ENCODE measurements at regions not wholly inside any gene's neighbourhood (a gene's known extent, or its start where the extent isn't known, plus 50 kb on each side); places are given as distances from the start of the nearest gene placed in this dataset.

DNA sequence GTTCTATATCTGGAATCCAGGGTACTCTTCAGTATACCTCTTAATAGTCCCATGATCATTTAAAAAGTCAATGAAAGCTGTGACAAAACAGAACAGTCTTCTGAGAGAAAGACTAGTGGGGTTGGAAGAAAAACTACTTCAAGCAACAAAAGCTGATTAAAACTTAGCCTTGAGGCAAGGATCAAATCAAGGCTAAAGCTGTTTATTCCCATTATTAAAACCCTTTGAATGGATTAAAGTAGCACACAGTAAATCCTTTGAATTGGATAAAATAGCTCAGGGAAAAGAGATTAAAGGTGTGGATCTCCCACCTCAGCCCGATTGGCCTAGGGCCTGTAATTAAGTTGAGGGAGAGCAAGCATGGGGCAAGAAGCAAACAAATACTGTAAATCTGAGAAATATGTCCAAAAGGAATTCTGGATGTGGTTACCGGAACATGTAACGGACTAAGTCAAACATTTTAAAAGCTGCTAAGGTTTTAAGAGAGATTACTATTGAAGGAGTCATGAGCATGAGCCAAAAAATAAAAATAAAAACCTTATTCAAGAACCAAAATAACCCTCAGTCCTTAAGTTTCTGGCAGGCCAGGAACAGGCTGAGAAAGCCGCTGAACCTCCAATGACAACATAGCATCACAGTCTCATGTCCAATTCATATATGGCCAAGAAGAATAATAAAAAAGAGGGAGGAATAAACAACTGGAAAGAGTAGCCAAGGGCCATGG lies 257.3 kb upstream of the NEIL3 start:
- H3K4me1 ChIP-seq (ENCODE audit: control insufficient read depth in 2 of 3, insufficient read depth in 2 of 3, low read depth in 1 of 3, low read length in 3 of 3): no peaks in the 10 kb centered on the region
- intact Hi-C loops (cut with DNase I): no loop called here
- H3K36me3 ChIP-seq (ENCODE audit: control insufficient read depth in 2 of 3, insufficient read depth in 3 of 3, low read length in 3 of 3): no peaks in the 10 kb centered on the region
- FAIRE-seq (no peak), DNase-seq (peak in 2 of 5 donors; percentile 14 to 70)
- TF ChIP-seq CTCF (IDR thresholded peaks at IDR 0.05; ENCODE audit: borderline replicate concordance, extremely low read depth, insufficient read depth): no peak
- no peaks in the 10 kb centered on the region for H3K27me3 ChIP-seq (ENCODE audit: control insufficient read depth, insufficient read depth, low read length)
- H3K9ac ChIP-seq (ENCODE audit: low read length in 3 of 3): no peak overlapping the region
- H3K27ac ChIP-seq (ENCODE audit: low read depth in 2 of 2, low read length in 2 of 2): no peak overlapping the region
- H3K4me3 ChIP-seq (ENCODE audit: low read length in 3 of 3): no peak overlapping the region
- no peaks in the 10 kb centered on the region for H3K9me3 ChIP-seq (ENCODE audit: control insufficient read depth in 2 of 3, insufficient read depth in 1 of 3, low read length in 3 of 3)

GRCh38 chr4:177057186-177057585 lies 252.5 kb upstream of the NEIL3 start:
- H3K27me3 ChIP-seq (ENCODE audit: control insufficient read depth, insufficient read depth, low read length): no peaks in the 10 kb centered on the region
- no peaks in the 10 kb centered on the region for H3K36me3 ChIP-seq (ENCODE audit: control insufficient read depth in 2 of 3, insufficient read depth in 3 of 3, low read length in 3 of 3)
- TF ChIP-seq CTCF (IDR thresholded peaks at IDR 0.05; ENCODE audit: borderline replicate concordance, extremely low read depth, insufficient read depth): no peak
- no peak overlapping the region for H3K4me3 ChIP-seq (ENCODE audit: low read length in 3 of 3)
- DNase-seq: no peak
- FAIRE-seq: no peak
- no peaks in the 10 kb centered on the region for H3K4me1 ChIP-seq (ENCODE audit: control insufficient read depth in 2 of 3, insufficient read depth in 2 of 3, low read depth in 1 of 3, low read length in 3 of 3)
- no peak overlapping the region for H3K9ac ChIP-seq (ENCODE audit: low read length in 3 of 3)
- intact Hi-C loops (cut with DNase I): no loop called here
- H3K9me3 ChIP-seq (ENCODE audit: control insufficient read depth in 2 of 3, insufficient read depth in 1 of 3, low read length in 3 of 3): no peaks in the 10 kb centered on the region
- H3K27ac ChIP-seq (ENCODE audit: low read depth in 2 of 2, low read length in 2 of 2): no peak overlapping the region

- Histone ChIP-seq H3K4me1 (ENCODE audit: control insufficient read depth in 2 of 3, insufficient read depth in 2 of 3, low read depth in 1 of 3, low read length in 3 of 3) (no peaks in the 10 kb centered on the region), H3K27ac (ENCODE audit: low read depth in 2 of 2, low read length in 2 of 2) (no peak overlapping the region)
Measured at GRCh38 chr4:177064116-177064515, 245.6 kb upstream of the NEIL3 start.

More at GRCh38 chr4:177064116-177064515, 245.6 kb upstream of the NEIL3 start:
- DNase-seq (no peak), FAIRE-seq (no peak)
- Histone ChIP-seq H3K9ac (ENCODE audit: low read length in 3 of 3) (no peak overlapping the region), H3K27me3 (ENCODE audit: control insufficient read depth, insufficient read depth, low read length) (no peaks in the 10 kb centered on the region), H3K4me3 (ENCODE audit: low read length in 3 of 3) (no peak overlapping the region), H3K9me3 (ENCODE audit: control insufficient read depth in 2 of 3, insufficient read depth in 1 of 3, low read length in 3 of 3) (no peaks in the 10 kb centered on the region), H3K36me3 (ENCODE audit: control insufficient read depth in 2 of 3, insufficient read depth in 3 of 3, low read length in 3 of 3) (no peaks in the 10 kb centered on the region)
- intact Hi-C loops (cut with DNase I): no loop called here
- TF ChIP-seq CTCF (IDR thresholded peaks at IDR 0.05; ENCODE audit: borderline replicate concordance, extremely low read depth, insufficient read depth): no peak
